SK-N-SH treated with all-trans-retinoic acid at 6 μM for 48 hours (cell line): ENCODE measurements at regions not wholly inside any gene's neighbourhood (a gene's known extent, or its start where the extent isn't known, plus 50 kb on each side); places are given as distances from the start of the nearest gene placed in this dataset.

Source experiments
- ATAC-seq: fragments of 200-7000 bp; cut with Tn5 transposase; 3 replicates; pipeline ENCODE4 v1.9.1; 2020; ENCODE audit warnings: mild to moderate bottlenecking, moderate library complexity
- ARNTL ChIP-seq: fragments of 450-650 bp; formaldehyde crosslinking; IDR thresholded peaks from 2 replicates; pipeline ENCODE4 v1.5.0; 2020; ENCODE audit warnings: low read depth, mild to moderate bottlenecking, moderate library complexity, borderline replicate concordance
- CREB5 ChIP-seq: fragments of 250-450 bp; sonication (Bioruptor Pico); IDR thresholded peaks from 2 replicates; pipeline ENCODE4 v1.5.1; 2020; ENCODE audit warnings: low read depth, mild to moderate bottlenecking, moderate library complexity
- CSDC2 ChIP-seq: fragments of 250-450 bp; sonication (Bioruptor Pico); IDR thresholded peaks from 2 replicates; pipeline ENCODE4 v1.5.0; 2020; ENCODE audit warnings: mild to moderate bottlenecking, moderate library complexity
- ESRRG ChIP-seq: fragments of 250-450 bp; sonication (Bioruptor Pico); IDR thresholded peaks from 2 replicates; pipeline ENCODE4 v1.6.1; 2021; ENCODE audit warnings: mild to moderate bottlenecking
- ISL1 ChIP-seq: fragments of 250-450 bp; sonication (Bioruptor Pico); IDR thresholded peaks from 2 replicates; pipeline ENCODE4 v2.1.2; 2022; ENCODE audit warnings: mild to moderate bottlenecking, moderate library complexity
- OSR1 ChIP-seq: fragments of 250-450 bp; sonication (Bioruptor Pico); IDR thresholded peaks from 2 replicates; pipeline ENCODE4 v1.8.0; 2022; ENCODE audit warnings: moderate library complexity, mild to moderate bottlenecking, inconsistent platforms
- PATZ1 ChIP-seq: fragments of 250-450 bp; sonication (Bioruptor Pico); IDR thresholded peaks from 2 replicates; pipeline ENCODE4 v1.8.0; 2020; ENCODE audit warnings: mild to moderate bottlenecking, moderate library complexity, borderline replicate concordance
- POU6F1 ChIP-seq: fragments of 250-450 bp; sonication (Bioruptor Pico); IDR thresholded peaks from 2 replicates; pipeline ENCODE4 v1.8.0; 2021; ENCODE audit warnings: low read depth, mild to moderate bottlenecking, moderate library complexity, borderline replicate concordance
- PPARA ChIP-seq: fragments of 250-450 bp; sonication (Bioruptor Pico); IDR thresholded peaks from 2 replicates; pipeline ENCODE4 v1.5.0; 2020; ENCODE audit warnings: mild to moderate bottlenecking, borderline replicate concordance
- RARB ChIP-seq: fragments of 250-450 bp; sonication (Bioruptor Pico); IDR thresholded peaks from 2 replicates; pipeline ENCODE4 v1.8.0; 2021; ENCODE audit warnings: mild to moderate bottlenecking, moderate library complexity
- SNAI2 ChIP-seq: fragments of 250-450 bp; sonication (Bioruptor Pico); IDR thresholded peaks from 2 replicates; pipeline ENCODE4 v1.5.0; 2020; ENCODE audit warnings: mild to moderate bottlenecking, moderate library complexity
- TCF4 ChIP-seq: fragments of 250-450 bp; sonication (Bioruptor Pico); IDR thresholded peaks from 2 replicates; pipeline ENCODE4 v1.8.0; 2021; ENCODE audit warnings: mild to moderate bottlenecking, moderate library complexity, borderline replicate concordance
- TSHZ2 ChIP-seq: fragments of 250-450 bp; sonication (Bioruptor Pico); IDR thresholded peaks from 2 replicates; pipeline ENCODE4 v1.5.0; 2020; ENCODE audit warnings: mild to moderate bottlenecking, moderate library complexity
- ZC3H10 ChIP-seq: fragments of 250-450 bp; sonication (Bioruptor Pico); IDR thresholded peaks from 2 replicates; pipeline ENCODE4 v1.5.1; 2021; ENCODE audit warnings: mild to moderate bottlenecking, moderate library complexity
- ZFP3 ChIP-seq: fragments of 250-450 bp; sonication (Bioruptor Pico); IDR thresholded peaks from 2 replicates; pipeline ENCODE4 v1.5.0; 2020; ENCODE audit warnings: mild to moderate bottlenecking, moderate library complexity
- ZFP30 ChIP-seq: fragments of 450-650 bp; formaldehyde crosslinking; IDR thresholded peaks from 2 replicates; pipeline ENCODE4 v1.5.0; 2022; ENCODE audit warnings: mild to moderate bottlenecking, moderate library complexity
- ZNF565 ChIP-seq: fragments of 450-650 bp; formaldehyde crosslinking; conservative IDR thresholded peaks from 2 replicates; pipeline ENCODE4 v1.5.0; 2020; ENCODE audit warnings: low read depth, mild to moderate bottlenecking, moderate library complexity
- ZNF70 ChIP-seq: fragments of 450-650 bp; formaldehyde crosslinking; IDR thresholded peaks from 2 replicates; pipeline ENCODE4 v1.5.0; 2020; ENCODE audit warnings: mild to moderate bottlenecking, moderate library complexity
- ZNF8 ChIP-seq: fragments of 450-650 bp; formaldehyde crosslinking; IDR thresholded peaks from 2 replicates; pipeline ENCODE4 v1.5.0; 2020; ENCODE audit warnings: mild to moderate bottlenecking, moderate library complexity

GRCh38 chr5:74056107-74056788, 430.3 kb downstream of the ARHGEF28 start:
- TF ChIP-seq CSDC2 (CRISPR knock-in tag) (no peak), TSHZ2 (CRISPR knock-in tag) (no peak), ZNF565 (CRISPR knock-in tag) (no peak), CREB5 (CRISPR knock-in tag) (no peak), ARNTL (CRISPR knock-in tag) (no peak), ZFP3 (CRISPR knock-in tag) (no peak), ESRRG (CRISPR knock-in tag) (no peak), SNAI2 (CRISPR knock-in tag) (no peak), ZNF70 (CRISPR knock-in tag) (no peak), ZNF8 (CRISPR knock-in tag) (no peak), PPARA (CRISPR knock-in tag) (no peak), OSR1 (CRISPR knock-in tag) (no peak)
- no peak for ATAC-seq

GRCh38 chr5:74055486-74056106, 429.6 kb downstream of the ARHGEF28 start:
- ATAC-seq = no peak
- TF ChIP-seq ZC3H10 (CRISPR knock-in tag) (no peak), ISL1 (no peak), PATZ1 (CRISPR knock-in tag) (no peak), TSHZ2 (CRISPR knock-in tag) (no peak), TCF4 (CRISPR knock-in tag) (no peak), POU6F1 (CRISPR knock-in tag) (no peak), ZFP30 (no peak), OSR1 (CRISPR knock-in tag) (no peak), RARB (CRISPR knock-in tag) (no peak), ZFP3 (CRISPR knock-in tag) (no peak), ZNF70 (CRISPR knock-in tag) (no peak), SNAI2 (CRISPR knock-in tag) (no peak)
